Kidney glomerular epithelial cell (primary cell): ENCODE measurements at regions not wholly inside any gene's neighbourhood (a gene's known extent, or its start where the extent isn't known, plus 50 kb on each side); places are given as distances from the start of the nearest gene placed in this dataset.

Experiments
- DNase-seq: peaks from one replicate; lab custom pipeline; 2025; lab: John Stamatoyannopoulos, UW

- no peak for DNase-seq
Measured at GRCh38 chr1:50358962-50359361, 64.3 kb downstream of the DMRTA2 start.

- DNase-seq, result no peak
Measured at GRCh38 chr1:50357186-50357585, 66.1 kb downstream of the DMRTA2 start.

- no peak for DNase-seq
Measured at GRCh38 chr1:50354813-50355212, 68.4 kb downstream of the DMRTA2 start.

- peak; percentile 3 for DNase-seq
Measured at GRCh38 chr1:50352428-50352827, 70.8 kb downstream of the DMRTA2 start.

- DNase-seq, result no peak
Measured at GRCh38 chr1:50350868-50351267, 72.4 kb downstream of the DMRTA2 start.

- no peak for DNase-seq
Measured at GRCh38 chr1:50350421-50350820, 72.8 kb downstream of the DMRTA2 start.

- no peak for DNase-seq
Measured at GRCh38 chr1:50349242-50349565, 74.0 kb downstream of the DMRTA2 start.

GRCh38 chr1:50348449-50349241 lies 74.6 kb downstream of the DMRTA2 start:
- DNase-seq, result peak; percentile 60

GRCh38 chr1:50347933-50348332 lies 75.3 kb downstream of the DMRTA2 start:
- DNase-seq, result no peak

- no peak for DNase-seq
Measured at GRCh38 chr1:50346621-50347020, 76.6 kb downstream of the DMRTA2 start.

GRCh38 chr1:50343323-50343722 lies 79.9 kb downstream of the DMRTA2 start:
- DNase-seq, result no peak

- DNase-seq, result no peak
Measured at GRCh38 chr1:50342525-50342924, 80.7 kb downstream of the DMRTA2 start.

GRCh38 chr1:50335036-50335435 lies 88.2 kb downstream of the DMRTA2 start:
- no peak for DNase-seq

GRCh38 chr1:50333595-50333974 lies 89.7 kb downstream of the DMRTA2 start:
- peak; percentile 6 for DNase-seq

- peak; percentile 1 for DNase-seq
Measured at GRCh38 chr1:50332941-50333594, 90.2 kb downstream of the DMRTA2 start.

GRCh38 chr1:50329332-50329932 lies 93.8 kb downstream of the DMRTA2 start:
- DNase-seq, result no peak

GRCh38 chr1:50328552-50328951 lies 94.7 kb downstream of the DMRTA2 start:
- no peak for DNase-seq

- DNase-seq, result no peak
Measured at GRCh38 chr1:50326026-50326425, 97.2 kb downstream of the DMRTA2 start.

- no peak for DNase-seq
Measured at GRCh38 chr1:50322579-50322978, 100.7 kb downstream of the DMRTA2 start.

- no peak for DNase-seq
Measured at GRCh38 chr1:50318428-50318827, 104.8 kb downstream of the DMRTA2 start.

- DNase-seq, result peak; percentile 22
Measured at GRCh38 chr1:50308878-50309277, 114.4 kb downstream of the DMRTA2 start.

GRCh38 chr1:50305808-50306207 lies 117.4 kb downstream of the DMRTA2 start:
- no peak for DNase-seq

- DNase-seq, result no peak
Measured at GRCh38 chr1:50300297-50300696, 122.9 kb downstream of the DMRTA2 start.
